ENCODE measurements at regions not wholly inside any gene's neighbourhood (a gene's known extent, or its start where the extent isn't known, plus 50 kb on each side); places are given as distances from the start of the nearest gene placed in this dataset.

DNA sequence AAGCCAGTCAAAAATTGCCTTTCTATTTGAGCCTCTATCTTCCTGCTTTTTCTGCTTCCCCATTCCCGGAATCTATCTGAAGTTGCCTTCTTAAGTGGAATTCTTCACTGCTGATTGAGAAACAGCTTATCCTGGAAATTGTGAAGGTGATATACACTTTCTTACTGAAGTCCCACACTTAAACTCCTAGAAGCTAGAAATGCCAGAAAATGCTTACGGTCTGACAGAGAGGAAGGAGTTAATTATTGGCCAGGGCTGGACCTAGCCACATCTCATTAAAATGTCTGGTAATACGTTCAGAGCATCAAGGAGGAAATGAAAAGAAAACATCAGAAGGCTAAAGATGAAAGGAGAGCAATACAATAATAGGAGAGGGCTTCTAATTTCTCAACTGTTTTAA lies 292.5 kb upstream of the SNX7 start:
- no peak overlapping the region for H3K27ac ChIP-seq (ENCODE audit: low read length)
- no peaks in the 10 kb centered on the region for H3K36me3 ChIP-seq (ENCODE audit: insufficient read depth, low read length)
- TF ChIP-seq, protein P1, sequence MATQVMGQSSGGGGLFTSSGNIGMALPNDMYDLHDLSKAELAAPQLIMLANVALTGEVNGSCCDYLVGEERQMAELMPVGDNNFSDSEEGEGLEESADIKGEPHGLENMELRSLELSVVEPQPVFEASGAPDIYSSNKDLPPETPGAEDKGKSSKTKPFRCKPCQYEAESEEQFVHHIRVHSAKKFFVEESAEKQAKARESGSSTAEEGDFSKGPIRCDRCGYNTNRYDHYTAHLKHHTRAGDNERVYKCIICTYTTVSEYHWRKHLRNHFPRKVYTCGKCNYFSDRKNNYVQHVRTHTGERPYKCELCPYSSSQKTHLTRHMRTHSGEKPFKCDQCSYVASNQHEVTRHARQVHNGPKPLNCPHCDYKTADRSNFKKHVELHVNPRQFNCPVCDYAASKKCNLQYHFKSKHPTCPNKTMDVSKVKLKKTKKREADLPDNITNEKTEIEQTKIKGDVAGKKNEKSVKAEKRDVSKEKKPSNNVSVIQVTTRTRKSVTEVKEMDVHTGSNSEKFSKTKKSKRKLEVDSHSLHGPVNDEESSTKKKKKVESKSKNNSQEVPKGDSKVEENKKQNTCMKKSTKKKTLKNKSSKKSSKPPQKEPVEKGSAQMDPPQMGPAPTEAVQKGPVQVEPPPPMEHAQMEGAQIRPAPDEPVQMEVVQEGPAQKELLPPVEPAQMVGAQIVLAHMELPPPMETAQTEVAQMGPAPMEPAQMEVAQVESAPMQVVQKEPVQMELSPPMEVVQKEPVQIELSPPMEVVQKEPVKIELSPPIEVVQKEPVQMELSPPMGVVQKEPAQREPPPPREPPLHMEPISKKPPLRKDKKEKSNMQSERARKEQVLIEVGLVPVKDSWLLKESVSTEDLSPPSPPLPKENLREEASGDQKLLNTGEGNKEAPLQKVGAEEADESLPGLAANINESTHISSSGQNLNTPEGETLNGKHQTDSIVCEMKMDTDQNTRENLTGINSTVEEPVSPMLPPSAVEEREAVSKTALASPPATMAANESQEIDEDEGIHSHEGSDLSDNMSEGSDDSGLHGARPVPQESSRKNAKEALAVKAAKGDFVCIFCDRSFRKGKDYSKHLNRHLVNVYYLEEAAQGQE (IDR thresholded peaks at IDR 0.05; ENCODE audit: borderline replicate concordance) = no peak
- TF ChIP-seq MXI1 (conservative IDR thresholded peaks at IDR 0.05; ENCODE audit: poor library complexity, severe bottlenecking) (no peak), EZH2 (IDR thresholded peaks at IDR 0.05; ENCODE audit: borderline replicate concordance, insufficient read depth, low read length, poor library complexity, severe bottlenecking) (no peak), SMC3 (conservative IDR thresholded peaks at IDR 0.05; ENCODE audit: poor library complexity) (no peak), POLR2AphosphoS5 (IDR thresholded peaks at IDR 0.05) (no peak), TAF1 (IDR thresholded peaks at IDR 0.05; ENCODE audit: low read depth) (no peak), EP300 (conservative IDR thresholded peaks at IDR 0.05; ENCODE audit: poor library complexity, severe bottlenecking) (no peak), RAD21 (conservative IDR thresholded peaks at IDR 0.05) (no peak)
- TF ChIP-seq, protein P2, sequence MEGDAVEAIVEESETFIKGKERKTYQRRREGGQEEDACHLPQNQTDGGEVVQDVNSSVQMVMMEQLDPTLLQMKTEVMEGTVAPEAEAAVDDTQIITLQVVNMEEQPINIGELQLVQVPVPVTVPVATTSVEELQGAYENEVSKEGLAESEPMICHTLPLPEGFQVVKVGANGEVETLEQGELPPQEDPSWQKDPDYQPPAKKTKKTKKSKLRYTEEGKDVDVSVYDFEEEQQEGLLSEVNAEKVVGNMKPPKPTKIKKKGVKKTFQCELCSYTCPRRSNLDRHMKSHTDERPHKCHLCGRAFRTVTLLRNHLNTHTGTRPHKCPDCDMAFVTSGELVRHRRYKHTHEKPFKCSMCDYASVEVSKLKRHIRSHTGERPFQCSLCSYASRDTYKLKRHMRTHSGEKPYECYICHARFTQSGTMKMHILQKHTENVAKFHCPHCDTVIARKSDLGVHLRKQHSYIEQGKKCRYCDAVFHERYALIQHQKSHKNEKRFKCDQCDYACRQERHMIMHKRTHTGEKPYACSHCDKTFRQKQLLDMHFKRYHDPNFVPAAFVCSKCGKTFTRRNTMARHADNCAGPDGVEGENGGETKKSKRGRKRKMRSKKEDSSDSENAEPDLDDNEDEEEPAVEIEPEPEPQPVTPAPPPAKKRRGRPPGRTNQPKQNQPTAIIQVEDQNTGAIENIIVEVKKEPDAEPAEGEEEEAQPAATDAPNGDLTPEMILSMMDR (IDR thresholded peaks at IDR 0.05; ENCODE audit: poor library complexity, severe bottlenecking) = no peak
- no peak overlapping the region for H3K9ac ChIP-seq (ENCODE audit: low read length)
- H3K79me2 ChIP-seq (replicated peaks; ENCODE audit: insufficient read depth, low read length) = no peaks in the 10 kb centered on the region
- H3K27me3 ChIP-seq (ENCODE audit: insufficient read depth, low read depth, low read length) = no peaks in the 10 kb centered on the region
- H3K9me2 ChIP-seq (ENCODE audit: insufficient read depth, low read length) = no peaks in the 10 kb centered on the region
- no peaks in the 10 kb centered on the region for H4K20me1 ChIP-seq (ENCODE audit: insufficient read depth)
- no peak overlapping the region for H3K4me2 ChIP-seq (ENCODE audit: low read length)
- no peaks in the 10 kb centered on the region for H3F3A ChIP-seq (ENCODE audit: insufficient read depth, low read length, poor library complexity, severe bottlenecking)
- H3K9me3 ChIP-seq (ENCODE audit: low read length) = no peaks in the 10 kb centered on the region
- no peak overlapping the region for H2AFZ ChIP-seq (ENCODE audit: low read depth, low read length)
- H3K4me3 ChIP-seq (ENCODE audit: low read length) = no peak overlapping the region

DNA sequence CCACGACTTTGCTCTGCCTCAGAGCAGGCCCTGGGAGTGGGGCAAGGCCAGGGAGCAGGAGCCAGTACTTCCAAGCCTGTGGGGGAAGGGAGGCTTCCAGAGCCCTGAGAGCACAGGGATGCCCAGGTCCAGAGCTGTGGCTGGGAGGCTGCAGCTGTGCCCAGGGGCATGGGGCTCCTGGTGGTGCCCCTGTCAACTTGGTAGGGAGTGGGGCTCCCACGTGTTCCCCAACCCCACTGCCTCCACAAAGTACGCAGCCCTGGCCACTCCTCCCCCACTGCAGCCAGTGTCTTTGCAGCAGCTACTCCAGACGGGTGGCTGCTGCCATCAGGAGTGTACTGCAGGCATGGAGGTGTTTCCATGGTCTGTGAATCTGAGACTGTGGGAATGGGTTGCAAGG lies 294.1 kb upstream of the SNX7 start:
- Histone ChIP-seq H3K27me3 (ENCODE audit: insufficient read depth, low read depth, low read length) (no peaks in the 10 kb centered on the region), H3K36me3 (ENCODE audit: insufficient read depth, low read length) (no peaks in the 10 kb centered on the region), H3K9me2 (ENCODE audit: insufficient read depth, low read length) (no peaks in the 10 kb centered on the region), H3K27ac (ENCODE audit: low read length) (no peak overlapping the region), H3F3A (ENCODE audit: insufficient read depth, low read length, poor library complexity, severe bottlenecking) (no peaks in the 10 kb centered on the region), H4K20me1 (ENCODE audit: insufficient read depth) (no peaks in the 10 kb centered on the region), H3K9me3 (ENCODE audit: low read length) (no peaks in the 10 kb centered on the region), H3K4me2 (ENCODE audit: low read length) (no peak overlapping the region), H2AFZ (ENCODE audit: low read depth, low read length) (no peak overlapping the region), H3K4me3 (ENCODE audit: low read length) (no peak overlapping the region), H3K9ac (ENCODE audit: low read length) (no peak overlapping the region), H3K79me2 (replicated peaks; ENCODE audit: insufficient read depth, low read length) (no peaks in the 10 kb centered on the region)
- TF ChIP-seq EZH2 (IDR thresholded peaks at IDR 0.05; ENCODE audit: borderline replicate concordance, insufficient read depth, low read length, poor library complexity, severe bottlenecking) = no peak
- TF ChIP-seq TAF1 (IDR thresholded peaks at IDR 0.05; ENCODE audit: low read depth) = no peak
- TF ChIP-seq EP300 (conservative IDR thresholded peaks at IDR 0.05; ENCODE audit: poor library complexity, severe bottlenecking) = no peak
- TF ChIP-seq, protein P2 (IDR thresholded peaks at IDR 0.05; ENCODE audit: poor library complexity, severe bottlenecking) = no peak
- TF ChIP-seq RAD21 (conservative IDR thresholded peaks at IDR 0.05) = no peak
- TF ChIP-seq, protein P1 (IDR thresholded peaks at IDR 0.05; ENCODE audit: borderline replicate concordance) = no peak
- no peak for TF ChIP-seq SMC3 (conservative IDR thresholded peaks at IDR 0.05; ENCODE audit: poor library complexity)
- no peak for TF ChIP-seq POLR2AphosphoS5 (IDR thresholded peaks at IDR 0.05)
- TF ChIP-seq MXI1 (conservative IDR thresholded peaks at IDR 0.05; ENCODE audit: poor library complexity, severe bottlenecking) = no peak
